RPMI7951 (cell line): ENCODE measurements at regions not wholly inside any gene's neighbourhood (a gene's known extent, or its start where the extent isn't known, plus 50 kb on each side); places are given as distances from the start of the nearest gene placed in this dataset.
"Not testable (repeated sequence)": the region's sequence is repeated elsewhere in the genome, so short reads cannot be mapped to it uniquely, and the experiment has no call there.

Experiments used
- DNase-seq: peaks from one replicate; pipeline ENCODE4 v3.0.0-alpha.2; 2012; ENCODE audit warnings: low read depth

DNA sequence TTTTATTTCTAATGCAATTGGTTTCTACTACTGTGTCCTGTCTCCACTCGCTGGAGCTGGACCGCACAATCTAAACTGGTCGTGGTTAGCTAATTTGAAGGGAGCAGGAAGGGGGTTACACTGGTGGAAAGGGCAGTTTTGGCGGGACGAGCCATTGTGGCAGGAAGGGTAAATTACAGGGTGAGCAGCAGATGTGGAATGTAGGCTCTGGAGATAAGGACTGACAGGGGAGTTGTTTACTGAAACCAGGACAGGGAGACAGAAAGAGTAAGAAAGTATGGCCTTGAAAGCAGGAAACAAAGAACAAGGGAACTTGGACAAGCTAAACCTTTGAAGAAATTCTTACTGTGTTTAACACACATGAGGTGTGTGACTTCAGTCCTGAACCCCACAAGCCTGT, 147.8 kb downstream of the ATXN7L3B start:
- no peak for DNase-seq

GRCh38 chr12:74689071-74689655, 151.5 kb downstream of the ATXN7L3B start:
- peak; percentile 37 for DNase-seq

GRCh38 chr12:74689929-74690328, 152.3 kb downstream of the ATXN7L3B start:
- no peak for DNase-seq

DNA sequence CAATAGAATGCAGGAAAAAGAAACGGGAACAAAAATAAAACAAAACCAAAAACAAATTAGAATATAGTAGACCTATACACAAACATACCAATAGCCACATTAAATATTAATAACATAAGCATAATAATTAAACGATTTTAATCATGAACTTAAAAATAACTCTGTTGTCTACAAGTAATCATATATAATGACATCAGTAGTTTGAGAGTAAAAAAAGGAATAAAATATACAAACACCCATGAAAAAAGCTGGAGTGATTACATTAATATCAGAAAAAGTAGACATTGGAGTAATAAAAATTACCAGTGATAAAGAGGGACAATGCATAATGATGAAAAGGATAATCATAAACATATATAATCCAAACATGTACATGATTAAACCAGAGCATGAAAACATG, 181.8 kb downstream of the ATXN7L3B start:
- no peak for DNase-seq

DNA sequence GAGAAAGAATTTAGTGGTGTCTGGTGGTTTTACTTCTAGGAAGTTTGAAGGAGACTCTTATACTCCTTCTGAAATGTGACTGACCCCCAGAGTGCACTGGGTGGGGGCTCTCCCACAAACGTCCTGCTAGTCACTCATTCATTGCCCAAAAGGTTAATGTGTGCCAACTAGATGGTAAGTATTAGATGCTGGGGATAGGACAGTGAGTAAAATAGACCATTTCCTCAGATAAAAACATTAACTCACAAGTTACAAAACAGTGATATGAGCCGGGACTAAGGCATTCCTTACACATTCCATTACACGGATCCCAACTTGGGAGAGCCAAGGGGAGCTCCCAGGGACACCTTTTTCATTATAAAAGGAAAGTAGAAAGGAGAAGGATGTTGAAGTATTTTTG, 185.1 kb downstream of the ATXN7L3B start:
- DNase-seq = no peak

DNA sequence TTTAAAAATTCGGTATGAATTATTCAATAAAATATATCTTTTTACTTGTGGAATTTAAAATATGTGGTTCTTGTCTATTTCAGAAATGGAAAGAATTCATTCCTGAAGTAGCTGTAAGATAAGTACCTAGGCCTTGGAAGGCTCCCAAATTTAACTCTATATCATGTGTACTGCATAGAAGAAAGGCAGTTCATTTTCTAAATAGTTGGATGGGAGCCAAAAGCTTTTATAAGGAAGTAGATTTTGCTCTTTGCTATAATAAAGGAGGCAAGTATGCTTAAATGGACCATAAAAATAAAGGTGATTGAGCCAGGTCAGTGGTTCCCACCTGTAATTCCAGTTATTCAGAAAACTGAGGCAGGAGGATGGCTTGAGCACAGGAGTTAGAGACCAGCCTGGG, 187.5 kb downstream of the ATXN7L3B start:
- DNase-seq = no peak

GRCh38 chr12:74728006-74728405, 190.4 kb downstream of the ATXN7L3B start:
- DNase-seq = no peak

GRCh38 chr12:74732164-74732784, 194.6 kb downstream of the ATXN7L3B start:
- DNase-seq = no peak

DNA sequence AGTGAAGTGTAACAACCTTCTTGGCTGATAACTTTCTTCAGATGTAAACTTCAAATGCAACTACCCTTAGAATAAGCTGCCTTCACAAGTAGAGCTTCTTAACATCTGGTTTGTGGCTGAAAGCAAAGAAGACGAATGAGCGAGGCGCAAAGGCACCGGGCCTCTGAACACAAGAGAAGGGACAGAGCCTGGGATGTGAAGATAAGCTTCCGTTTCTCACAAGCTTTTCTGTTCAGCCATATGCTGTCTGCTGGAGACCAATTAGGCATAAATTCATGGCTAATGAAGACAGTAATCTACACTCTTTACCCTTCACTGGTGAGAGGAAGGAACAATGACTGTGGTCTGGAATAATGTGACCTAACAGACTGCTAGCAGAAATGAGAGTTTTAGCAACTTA, 195.2 kb downstream of the ATXN7L3B start:
- no peak for DNase-seq

DNA sequence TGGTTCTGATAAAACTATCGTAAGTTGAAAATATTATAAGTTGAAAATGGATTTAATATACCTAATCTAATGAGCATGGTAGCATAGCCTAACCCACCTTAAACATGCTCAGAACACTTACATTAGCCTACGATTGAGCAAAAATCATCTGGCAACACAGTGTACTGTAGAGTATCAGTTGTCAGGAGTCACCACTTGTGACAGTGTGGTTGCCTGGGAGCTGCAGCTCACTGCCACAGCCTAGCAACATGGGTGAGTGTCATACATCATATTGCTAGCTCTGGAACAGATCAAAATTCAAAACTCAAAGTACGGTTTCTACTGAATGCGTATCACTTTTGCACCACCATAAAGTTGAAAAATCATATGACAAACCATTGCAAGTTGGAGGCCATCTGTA, 203.5 kb downstream of the ATXN7L3B start:
- no peak for DNase-seq

- no peak for DNase-seq
These were observed 209.7 kb downstream of the ATXN7L3B start for GRCh38 chr12:74747305-74747704.

DNA sequence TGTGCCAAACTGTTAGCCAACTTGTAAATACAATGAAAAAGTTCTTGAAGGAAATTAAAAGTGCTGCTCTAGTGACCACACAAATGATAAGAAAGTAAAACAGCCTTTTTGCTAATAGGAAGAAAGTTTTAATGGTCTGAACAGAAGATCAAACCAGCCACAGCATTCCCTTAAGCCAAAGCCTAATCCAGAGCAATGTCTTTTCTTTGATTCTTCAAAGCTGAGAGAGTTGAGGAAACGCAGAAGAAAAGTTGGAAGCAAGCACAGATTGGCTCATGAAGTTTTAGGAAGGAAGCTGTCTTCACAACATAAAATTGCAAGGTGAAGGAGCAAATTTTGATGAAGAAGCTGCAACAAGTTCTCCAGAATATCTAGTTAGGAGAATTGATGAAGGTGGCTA, 213.8 kb downstream of the ATXN7L3B start:
- no peak for DNase-seq

- no peak for DNase-seq
These were observed 214.6 kb downstream of the ATXN7L3B start for GRCh38 chr12:74752215-74752614.

- DNase-seq = no peak
These were observed 232.9 kb downstream of the ATXN7L3B start for GRCh38 chr12:74770552-74770951.

GRCh38 chr12:74775276-74775675, 237.6 kb downstream of the ATXN7L3B start:
- no peak for DNase-seq

DNA sequence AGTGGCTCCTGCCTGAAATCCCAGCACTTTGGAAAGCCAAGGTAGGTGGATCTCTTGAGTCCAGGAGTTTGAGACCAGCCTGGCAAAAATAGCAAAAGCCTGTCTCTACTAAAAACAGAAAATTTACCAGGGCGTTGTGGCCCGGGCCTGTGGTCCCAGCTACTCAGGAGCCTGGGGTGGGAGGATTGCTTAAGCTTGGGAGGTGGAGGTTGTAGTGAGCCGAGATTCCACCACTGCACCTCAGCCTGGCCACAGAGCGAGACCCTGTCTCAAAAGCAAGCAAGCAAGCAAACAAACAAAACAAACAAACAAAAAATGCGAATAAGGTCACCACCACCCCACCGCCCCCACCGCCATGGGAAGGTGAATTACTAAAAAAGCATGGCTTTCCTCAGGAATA, 238.7 kb downstream of the ATXN7L3B start:
- no peak for DNase-seq

DNA sequence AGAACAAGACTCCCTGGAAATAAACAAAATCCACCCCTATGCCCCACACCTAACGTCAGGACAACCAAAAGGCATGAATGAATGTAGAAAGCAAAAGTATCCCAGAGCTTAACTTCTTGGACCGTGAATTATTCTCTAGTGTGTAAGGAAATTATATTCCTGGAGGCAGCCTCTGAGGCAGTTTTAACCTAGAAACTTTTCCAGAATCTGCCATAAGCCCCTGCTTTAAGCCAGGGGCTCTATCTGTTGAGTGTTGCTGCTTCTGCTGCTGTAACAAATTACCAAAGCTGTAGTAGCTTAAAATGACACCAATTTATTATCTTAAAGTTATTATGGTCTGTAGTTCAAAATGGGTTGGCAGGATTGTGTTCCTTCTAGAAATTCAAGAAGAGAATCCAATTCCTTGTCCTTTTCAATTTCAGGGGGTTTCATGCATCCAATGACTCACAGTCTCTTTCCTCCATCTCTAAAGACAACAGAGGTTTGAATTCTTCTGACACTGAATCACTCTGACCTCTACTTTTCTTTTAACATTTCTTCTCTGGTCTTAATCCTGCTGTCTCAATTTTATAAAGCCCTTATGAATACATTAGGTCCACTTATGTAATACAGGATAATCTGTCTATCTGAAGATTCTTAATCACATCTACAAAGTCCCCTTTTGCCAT, 242.7 kb downstream of the ATXN7L3B start:
- peak; percentile 13 for DNase-seq

DNA sequence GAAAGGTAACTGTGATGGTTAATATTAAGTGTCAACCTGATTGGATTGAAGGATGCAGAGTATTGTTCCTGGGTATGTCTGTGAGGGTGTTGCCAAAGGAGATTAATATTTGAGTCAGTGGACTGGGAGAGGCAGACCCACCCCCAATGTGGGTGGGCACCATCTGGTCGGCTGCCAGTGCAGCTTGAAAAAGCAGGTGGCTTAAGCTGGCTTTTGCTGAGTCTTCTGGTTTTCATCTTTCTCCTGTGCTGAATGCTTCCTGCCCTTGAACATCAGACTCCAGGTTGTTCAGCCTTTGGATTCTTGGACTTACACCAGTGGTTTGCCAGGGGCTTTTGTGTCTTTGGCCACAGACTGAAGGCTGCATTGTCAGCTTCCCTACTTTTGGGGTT, 243.2 kb downstream of the ATXN7L3B start:
- DNase-seq = not testable (repeated sequence)

DNA sequence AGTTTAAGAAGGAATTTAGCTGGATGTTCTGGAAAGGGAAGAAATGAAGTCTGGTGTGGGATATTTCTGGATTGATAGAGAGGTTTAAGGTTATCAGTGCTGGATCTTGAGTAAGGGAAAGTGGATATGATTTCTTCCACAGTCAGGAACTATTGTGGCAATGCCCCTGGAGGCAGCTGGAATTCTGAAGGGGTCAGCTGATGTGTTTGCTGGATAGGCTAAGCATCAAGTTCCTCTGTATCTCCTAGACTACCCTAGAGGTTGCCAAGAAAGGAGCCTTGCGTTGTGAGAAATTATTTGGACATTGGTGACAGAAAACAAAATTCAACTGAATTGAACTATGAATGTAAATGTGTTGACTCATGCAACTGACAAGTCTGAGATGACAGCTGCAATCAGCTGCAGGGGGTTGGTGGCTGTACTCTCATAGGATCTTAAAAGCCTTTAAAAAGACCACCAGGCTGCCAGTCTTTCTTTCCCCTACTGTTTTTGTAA, 244.4 kb downstream of the ATXN7L3B start:
- no peak for DNase-seq

GRCh38 chr12:74790931-74791330, 253.3 kb downstream of the ATXN7L3B start:
- no peak for DNase-seq

- DNase-seq = no peak
These were observed 253.7 kb downstream of the ATXN7L3B start for GRCh38 chr12:74791365-74791764.

- DNase-seq = no peak
These were observed 256.9 kb downstream of the ATXN7L3B start for GRCh38 chr12:74794522-74794921.

GRCh38 chr12:74801625-74802024, 264.0 kb downstream of the ATXN7L3B start:
- no peak for DNase-seq
